ENCODE measurements at regions not wholly inside any gene's neighbourhood (a gene's known extent, or its start where the extent isn't known, plus 50 kb on each side); places are given as distances from the start of the nearest gene placed in this dataset.
"Not testable (repeated sequence)": the region's sequence is repeated elsewhere in the genome, so short reads cannot be mapped to it uniquely, and the experiment has no call there.

GRCh38 chr9:22217254-22217653, 208.1 kb upstream of the CDKN2B start:
- DNase-seq (ENCODE audit: low spot score) = no peak

GRCh38 chr9:22225856-22226255, 216.8 kb upstream of the CDKN2B start:
- DNase-seq (ENCODE audit: low spot score) = not testable (repeated sequence)

- no peak for DNase-seq (ENCODE audit: low spot score)
Measured at GRCh38 chr9:22227986-22228385, 218.6 kb upstream of the DMRTA1 start.

- DNase-seq (ENCODE audit: low spot score) = no peak
Measured at GRCh38 chr9:22228542-22228941, 218.1 kb upstream of the DMRTA1 start.

- no peak for DNase-seq (ENCODE audit: low spot score)
Measured at GRCh38 chr9:22229069-22229468, 217.6 kb upstream of the DMRTA1 start.

GRCh38 chr9:22231309-22231708, 215.3 kb upstream of the DMRTA1 start:
- not testable (repeated sequence) for DNase-seq (ENCODE audit: low spot score)

- no peak for DNase-seq (ENCODE audit: low spot score)
Measured at GRCh38 chr9:22232971-22233370, 213.7 kb upstream of the DMRTA1 start.

GRCh38 chr9:22237497-22238363, 208.9 kb upstream of the DMRTA1 start:
- DNase-seq (ENCODE audit: low spot score) = no peak

GRCh38 chr9:22238809-22239684, 207.6 kb upstream of the DMRTA1 start:
- no peak for DNase-seq (ENCODE audit: low spot score)

- no peak for DNase-seq (ENCODE audit: low spot score)
Measured at GRCh38 chr9:22240619-22241018, 206.0 kb upstream of the DMRTA1 start.

- DNase-seq (ENCODE audit: low spot score) = no peak
Measured at GRCh38 chr9:22241024-22241423, 205.6 kb upstream of the DMRTA1 start.

GRCh38 chr9:22241611-22242010, 205.0 kb upstream of the DMRTA1 start:
- no peak for DNase-seq (ENCODE audit: low spot score)

- no peak for DNase-seq (ENCODE audit: low spot score)
Measured at GRCh38 chr9:22244139-22245011, 202.2 kb upstream of the DMRTA1 start.

- DNase-seq (ENCODE audit: low spot score) = no peak
Measured at GRCh38 chr9:22255337-22255736, 191.3 kb upstream of the DMRTA1 start.

- no peak for DNase-seq (ENCODE audit: low spot score)
Measured at GRCh38 chr9:22256381-22256780, 190.2 kb upstream of the DMRTA1 start.

- DNase-seq (ENCODE audit: low spot score) = no peak
Measured at GRCh38 chr9:22257026-22257816, 189.4 kb upstream of the DMRTA1 start.

- no peak for DNase-seq (ENCODE audit: low spot score)
Measured at GRCh38 chr9:22265038-22265437, 181.6 kb upstream of the DMRTA1 start.

- DNase-seq (ENCODE audit: low spot score) = no peak
Measured at GRCh38 chr9:22265534-22265933, 181.1 kb upstream of the DMRTA1 start.

GRCh38 chr9:22274477-22274876, 172.1 kb upstream of the DMRTA1 start:
- no peak for DNase-seq (ENCODE audit: low spot score)

- DNase-seq (ENCODE audit: low spot score) = no peak
Measured at GRCh38 chr9:22278426-22278825, 168.2 kb upstream of the DMRTA1 start.

- DNase-seq (ENCODE audit: low spot score) = no peak
Measured at GRCh38 chr9:22279636-22280035, 167.0 kb upstream of the DMRTA1 start.

Measured in SK-N-DZ (cell line).